B cell (primary cell): ENCODE measurements at regions not wholly inside any gene's neighbourhood (a gene's known extent, or its start where the extent isn't known, plus 50 kb on each side); places are given as distances from the start of the nearest gene placed in this dataset. TPM values are rescaled to one million over a fixed set of nuclear protein-coding genes. Genes with fewer than 3 reads are reported as not detected.

Source experiments
- ATAC-seq: fragments of 200-7000 bp; cut with Tn5 transposase; one replicate; pipeline ENCODE4 v1.10.0; 2021; ENCODE audit warnings: low read depth, mild to moderate bottlenecking, moderate number of reproducible peaks, moderate library complexity
- CTCF ChIA-PET: fragments of 350-600 bp; sonication (Branson Sonifier 250); formaldehyde crosslinking; loops from one replicate; lab custom pipeline; 2021; ENCODE audit warnings: antibody characterized with exemption, inconsistent platforms; lab: Charles Lee
- POLR2A ChIA-PET: fragments of 350-600 bp; sonication (Branson Sonifier 250); formaldehyde crosslinking; loops from one replicate; lab custom pipeline; 2021; ENCODE audit warnings: antibody characterized with exemption; lab: Charles Lee
- DNase-seq: peaks from one replicate; pipeline ENCODE4 v3.0.0; 2013
- H2AFZ ChIP-seq: 2 replicates; pipeline ENCODE4 v1.6.1; 2012; ENCODE audit warnings: mild to moderate bottlenecking, low read depth, low read length; ENCODE audit not compliant: insufficient read depth, poor library complexity, severe bottlenecking
- H3K27ac ChIP-seq, 2 donors: 1 replicate in 1 of 2; 2 replicates in 1 of 2; pipeline ENCODE4 v1.5.1; 2012 to 2013; ENCODE audit warnings: low read length in 2 of 2, mild to moderate bottlenecking in 2 of 2, moderate library complexity in 1 of 2
- H3K27me3 ChIP-seq, 4 experiments: fragments of 200-600 bp in 1 of 4; sonication (generic) in 1 of 4; replicated peaks in 1 of 4; 1 replicate in 2 of 4; 2 replicates in 2 of 4; pipeline versions ENCODE4 v1.6.1 to v1.7.0; 2013 to 2016; ENCODE audit warnings: low read length in 3 of 4, mild to moderate bottlenecking in 2 of 4, mixed read lengths in 1 of 4, moderate library complexity in 1 of 4; ENCODE audit not compliant: insufficient read depth in 4 of 4, control insufficient read depth in 3 of 4; ENCODE audit errors: control extremely low read depth in 1 of 4
- H3K36me3 ChIP-seq, 2 experiments: replicated peaks in 1 of 2; 1 replicate in 1 of 2; 2 replicates in 1 of 2; pipeline versions ENCODE4 v1.6.1 to v1.7.1; 2013; ENCODE audit warnings: low read length in 1 of 2; ENCODE audit not compliant: insufficient read depth in 2 of 2, control insufficient read depth in 1 of 2; ENCODE audit errors: control extremely low read depth in 1 of 2, extremely low read depth in 1 of 2
- H3K4me1 ChIP-seq, 2 donors: fragments of 200-600 bp in 1 of 2; sonication (generic) in 1 of 2; 1 replicate in 1 of 2; 2 replicates in 1 of 2; pipeline versions ENCODE4 v1.5.1 to v1.6.1; 2013 to 2017; ENCODE audit warnings: low read length in 2 of 2; ENCODE audit not compliant: control insufficient read depth in 2 of 2, insufficient read depth in 2 of 2
- H3K4me2 ChIP-seq: replicated peaks from 2 replicates; pipeline ENCODE3; 2012; ENCODE audit warnings: mild to moderate bottlenecking, low read depth, low read length; ENCODE audit not compliant: poor library complexity, severe bottlenecking
- H3K4me3 ChIP-seq, 5 experiments: fragments of 200-600 bp in 1 of 5; sonication (generic) in 1 of 5; 1 replicate in 3 of 5; 2 replicates in 2 of 5; pipeline versions ENCODE4 v1.5.1 to v1.7.0; 2011 to 2016; ENCODE audit warnings: low read length in 4 of 5, mild to moderate bottlenecking in 4 of 5, low read depth in 2 of 5, control low read depth in 1 of 5, moderate library complexity in 1 of 5; ENCODE audit not compliant: insufficient read depth in 1 of 5; ENCODE audit errors: control extremely low read depth in 1 of 5, extremely low read depth in 1 of 5
- H3K79me2 ChIP-seq: fragments of 200-600 bp; sonication (generic); one replicate; pipeline ENCODE4 v1.6.0; 2016; ENCODE audit warnings: low read length; ENCODE audit not compliant: control insufficient read depth, insufficient read depth
- H3K9ac ChIP-seq: fragments of 200-600 bp; sonication (generic); 2 replicates; pipeline ENCODE4 v1.6.1; 2017; ENCODE audit warnings: mild to moderate bottlenecking, low read length, moderate library complexity
- H3K9me3 ChIP-seq, 3 donors: one replicate each; pipeline versions ENCODE4 v1.6.1 to v1.7.1; 2013; ENCODE audit warnings: low read length in 2 of 3; ENCODE audit not compliant: control insufficient read depth in 2 of 3, insufficient read depth in 1 of 3; ENCODE audit errors: control extremely low read depth in 1 of 3
- H4K20me1 ChIP-seq: 2 replicates; pipeline ENCODE4 v1.6.0; 2012; ENCODE audit warnings: mild to moderate bottlenecking, low read length; ENCODE audit not compliant: insufficient read depth, control insufficient read depth, poor library complexity, severe bottlenecking
- H3K27ac Mint-ChIP-seq: one replicate; pipeline ENCODE4 v1.8.0; 2021; ENCODE audit warnings: mixed read lengths
- H3K27me3 Mint-ChIP-seq: one replicate; pipeline ENCODE4 v1.8.0; 2021; ENCODE audit warnings: mixed read lengths
- H3K4me1 Mint-ChIP-seq: one replicate; pipeline ENCODE4 v1.8.0; 2021; ENCODE audit warnings: mixed read lengths
- H3K4me3 Mint-ChIP-seq: one replicate; pipeline ENCODE4 v1.8.0; 2021; ENCODE audit warnings: mixed read lengths
- H3K9me3 Mint-ChIP-seq: one replicate; pipeline ENCODE4 v1.8.0; 2022; ENCODE audit warnings: mixed read lengths; ENCODE audit not compliant: insufficient read depth
- EZH2 ChIP-seq: IDR thresholded peaks from 2 replicates; pipeline ENCODE4 v1.6.1; 2012; ENCODE audit warnings: borderline replicate concordance, low read depth, mild to moderate bottlenecking, moderate library complexity, low read length; ENCODE audit not compliant: insufficient read depth, poor library complexity, severe bottlenecking
- WGBS: methylation state at CpG from one replicate; pipeline ENCODE4 v1.1.5; 2013; ENCODE audit warnings: missing lambda C conversion rate; ENCODE audit not compliant: insufficient coverage; 5-methylcytosine and 5-hydroxymethylcytosine counted together
- intact Hi-C: fragments of 100-400 bp; cut with micrococcal nuclease; formaldehyde crosslinking; loops from one replicate; pipeline ENCODE4 v1.10.0; 2022
- small RNA-seq: library from RNA; depleted of rRNA; stranded (forward); fragments of <200 nt; gene quantifications from one replicate; pipeline ENCODE3, GENCODE V24; 2012; ENCODE audit warnings: low replicate concordance, low read depth; ENCODE audit not compliant: insufficient read length
- TF ChIP-seq, protein P1 (sequence below): fragments of 200-600 bp; IDR thresholded peaks from one replicate; pipeline ENCODE4 v1.8.0; 2022; ENCODE audit warnings: antibody characterized with exemption, mild to moderate bottlenecking

GRCh38 chr1:93028542-93028941 is 50.5 kb upstream of the MTF2 start:
- Histone ChIP-seq H3K79me2 (no peaks in the 10 kb centered on the region), H3K4me3 (no peak overlapping the region), H3K27me3 (no peaks in the 10 kb centered on the region), H3K36me3 (no peaks in the 10 kb centered on the region), H2AFZ (no peak overlapping the region), H3K4me1 (peaks cover 8% of the 10 kb centered on the region in 2 donors), H3K4me2 (no peak overlapping the region), H3K27ac (no peak overlapping the region), H4K20me1 (no peaks in the 10 kb centered on the region), H3K9me3 (no peaks in the 10 kb centered on the region), H3K9ac (no peak overlapping the region)
- intact Hi-C loops = no loop called here
- Mint-ChIP-seq H3K4me1 (peaks cover 8% of the 10 kb centered on the region), H3K9me3 (no peaks in the 10 kb centered on the region), H3K4me3 (no peak overlapping the region), H3K27ac (no peak overlapping the region), H3K27me3 (peaks cover 11% of the 10 kb centered on the region)
- DNase-seq (no peak), ATAC-seq (no peak)
- WGBS = no CpG with 5 or more reads among the region's 4 CpGs
- no peak for TF ChIP-seq EZH2
- TF ChIP-seq, protein P1, sequence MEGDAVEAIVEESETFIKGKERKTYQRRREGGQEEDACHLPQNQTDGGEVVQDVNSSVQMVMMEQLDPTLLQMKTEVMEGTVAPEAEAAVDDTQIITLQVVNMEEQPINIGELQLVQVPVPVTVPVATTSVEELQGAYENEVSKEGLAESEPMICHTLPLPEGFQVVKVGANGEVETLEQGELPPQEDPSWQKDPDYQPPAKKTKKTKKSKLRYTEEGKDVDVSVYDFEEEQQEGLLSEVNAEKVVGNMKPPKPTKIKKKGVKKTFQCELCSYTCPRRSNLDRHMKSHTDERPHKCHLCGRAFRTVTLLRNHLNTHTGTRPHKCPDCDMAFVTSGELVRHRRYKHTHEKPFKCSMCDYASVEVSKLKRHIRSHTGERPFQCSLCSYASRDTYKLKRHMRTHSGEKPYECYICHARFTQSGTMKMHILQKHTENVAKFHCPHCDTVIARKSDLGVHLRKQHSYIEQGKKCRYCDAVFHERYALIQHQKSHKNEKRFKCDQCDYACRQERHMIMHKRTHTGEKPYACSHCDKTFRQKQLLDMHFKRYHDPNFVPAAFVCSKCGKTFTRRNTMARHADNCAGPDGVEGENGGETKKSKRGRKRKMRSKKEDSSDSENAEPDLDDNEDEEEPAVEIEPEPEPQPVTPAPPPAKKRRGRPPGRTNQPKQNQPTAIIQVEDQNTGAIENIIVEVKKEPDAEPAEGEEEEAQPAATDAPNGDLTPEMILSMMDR = no peak
- ChIA-PET POLR2A (no interaction called here), CTCF (interaction anchor here (19.0 kb wide), 1 partner anchor 36 kb away, joined by 261 read pairs; no protein-coding TSS in a partner anchor)

Small RNA genes in the stretch of these regions (small RNA-seq; reads per million reads assigned to genes)
- gene RF00019 (not detected), gene RN7SKP123 (not detected)
